Upper lobe of right lung (tissue), 1 donor: ENCODE measurements at regions not wholly inside any gene's neighbourhood (a gene's known extent, or its start where the extent isn't known, plus 50 kb on each side); places are given as distances from the start of the nearest gene placed in this dataset.

Source experiments
- ATAC-seq: fragments of 200-7000 bp; cut with Tn5 transposase; one replicate; pipeline ENCODE4 v1.9.1; 2020; ENCODE audit warnings: mild to moderate bottlenecking, moderate library complexity
- DNase-seq: peaks from one replicate; pipeline ENCODE4 v3.0.0-alpha.2; 2020
- H3K27ac ChIP-seq: fragments of 200-600 bp; one replicate; pipeline ENCODE4 v1.8.0; 2022
- H3K27me3 ChIP-seq: fragments of 200-600 bp; one replicate; pipeline ENCODE4 v1.8.0; 2022; ENCODE audit warnings: mild to moderate bottlenecking
- H3K36me3 ChIP-seq: fragments of 200-600 bp; one replicate; pipeline ENCODE4 v1.8.0; 2022
- H3K4me1 ChIP-seq: fragments of 200-600 bp; one replicate; pipeline ENCODE4 v1.8.0; 2022
- H3K4me3 ChIP-seq: fragments of 200-600 bp; one replicate; pipeline ENCODE4 v1.8.0; 2022; ENCODE audit warnings: mild to moderate bottlenecking
- H3K9me3 ChIP-seq: fragments of 200-600 bp; one replicate; pipeline ENCODE4 v1.8.0; 2022
- CTCF ChIP-seq: fragments of 200-600 bp; IDR thresholded peaks from one replicate; pipeline ENCODE4 v1.8.0; 2022; ENCODE audit warnings: antibody characterized with exemption
- intact Hi-C: fragments of 100-400 bp; cut with DNase I; formaldehyde crosslinking; loops from one replicate; pipeline ENCODE4 v1.11.0; 2022
- donor health status: DM: no; HTN: yes; CAD: no; lungs with severe emphysema.

GRCh38 chr5:158544388-158545339, 555.1 kb downstream of the EBF1 start:
- H3K27ac ChIP-seq, result no peak overlapping the region
- no peak for TF ChIP-seq CTCF
- no peaks in the 10 kb centered on the region for H3K27me3 ChIP-seq
- no peaks in the 10 kb centered on the region for H3K36me3 ChIP-seq
- no peak overlapping the region for H3K4me3 ChIP-seq
- intact Hi-C loops, result no loop called here
- H3K4me1 ChIP-seq, result no peaks in the 10 kb centered on the region
- ATAC-seq (no peak), DNase-seq (no peak)
- no peaks in the 10 kb centered on the region for H3K9me3 ChIP-seq

- no peak for TF ChIP-seq CTCF
- no peak overlapping the region for H3K4me3 ChIP-seq
- H3K4me1 ChIP-seq, result no peaks in the 10 kb centered on the region
- DNase-seq (no peak), ATAC-seq (no peak)
- no peaks in the 10 kb centered on the region for H3K36me3 ChIP-seq
- no peaks in the 10 kb centered on the region for H3K27me3 ChIP-seq
- H3K27ac ChIP-seq, result no peak overlapping the region
- intact Hi-C loops, result no loop called here
- no peaks in the 10 kb centered on the region for H3K9me3 ChIP-seq
Observed at GRCh38 chr5:158543539-158544387, 556.0 kb downstream of the EBF1 start.

- H3K9me3 ChIP-seq, result no peaks in the 10 kb centered on the region
- no peaks in the 10 kb centered on the region for H3K4me1 ChIP-seq
- no peak overlapping the region for H3K27ac ChIP-seq
- no peak overlapping the region for H3K4me3 ChIP-seq
- ATAC-seq (no peak), DNase-seq (no peak)
- TF ChIP-seq CTCF, result no peak
- no peaks in the 10 kb centered on the region for H3K36me3 ChIP-seq
- H3K27me3 ChIP-seq, result no peaks in the 10 kb centered on the region
- intact Hi-C loops, result no loop called here
Observed at GRCh38 chr5:158541536-158542297, 558.0 kb downstream of the EBF1 start.

- Histone ChIP-seq H3K9me3 (no peaks in the 10 kb centered on the region), H3K27ac (no peak overlapping the region), H3K36me3 (no peaks in the 10 kb centered on the region), H3K27me3 (no peaks in the 10 kb centered on the region), H3K4me1 (no peaks in the 10 kb centered on the region), H3K4me3 (no peak overlapping the region)
- TF ChIP-seq CTCF, result no peak
- intact Hi-C loops, result no loop called here
- DNase-seq (no peak), ATAC-seq (no peak)
Observed at GRCh38 chr5:158538506-158539074, 561.1 kb downstream of the EBF1 start.

- ATAC-seq, result no peak
- TF ChIP-seq CTCF, result no peak
- no peak overlapping the region for H3K4me3 ChIP-seq
- H3K27ac ChIP-seq, result no peak overlapping the region
- DNase-seq, result no peak
- no peaks in the 10 kb centered on the region for H3K27me3 ChIP-seq
- intact Hi-C loops, result no loop called here
- no peaks in the 10 kb centered on the region for H3K9me3 ChIP-seq
- no peaks in the 10 kb centered on the region for H3K4me1 ChIP-seq
- H3K36me3 ChIP-seq, result no peaks in the 10 kb centered on the region
Observed at GRCh38 chr5:158537366-158537765, 562.4 kb downstream of the EBF1 start.
